ENCODE measurements at regions not wholly inside any gene's neighbourhood (a gene's known extent, or its start where the extent isn't known, plus 50 kb on each side); places are given as distances from the start of the nearest gene placed in this dataset.

DNA sequence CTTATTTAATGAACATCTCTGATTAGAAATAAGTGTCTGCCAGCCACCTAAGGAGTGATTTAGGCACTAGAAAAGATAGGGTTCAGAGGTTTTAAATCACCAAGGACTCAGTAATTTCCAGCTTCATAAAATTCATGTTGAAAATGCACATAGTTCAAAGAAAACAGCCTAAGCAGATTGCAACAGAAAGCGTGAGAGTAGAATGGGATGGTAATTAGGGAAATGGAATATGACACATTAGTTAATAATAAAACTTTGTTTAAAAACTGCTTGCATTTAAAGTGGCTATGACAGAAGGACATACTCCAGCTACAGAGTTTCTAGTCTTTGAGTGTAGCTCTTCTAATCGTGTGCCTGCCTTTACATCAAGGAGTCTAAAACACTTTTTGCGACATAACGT, 490.8 kb downstream of the TLE4 start:
- Histone ChIP-seq H3K9me3 (peaks cover 0 to 24% of the 10 kb centered on the region in 2 donors), H3K27me3 (no peaks in the 10 kb centered on the region), H3K4me3 (no peak overlapping the region), H3K36me3 (no peaks in the 10 kb centered on the region), H3K4me1 (no peaks in the 10 kb centered on the region), H3K27ac (no peak overlapping the region)
- ATAC-seq (no peak), DNase-seq (no peak)
- intact Hi-C loops (cut with DNase I), result no loop called here
- TF ChIP-seq, protein P1, sequence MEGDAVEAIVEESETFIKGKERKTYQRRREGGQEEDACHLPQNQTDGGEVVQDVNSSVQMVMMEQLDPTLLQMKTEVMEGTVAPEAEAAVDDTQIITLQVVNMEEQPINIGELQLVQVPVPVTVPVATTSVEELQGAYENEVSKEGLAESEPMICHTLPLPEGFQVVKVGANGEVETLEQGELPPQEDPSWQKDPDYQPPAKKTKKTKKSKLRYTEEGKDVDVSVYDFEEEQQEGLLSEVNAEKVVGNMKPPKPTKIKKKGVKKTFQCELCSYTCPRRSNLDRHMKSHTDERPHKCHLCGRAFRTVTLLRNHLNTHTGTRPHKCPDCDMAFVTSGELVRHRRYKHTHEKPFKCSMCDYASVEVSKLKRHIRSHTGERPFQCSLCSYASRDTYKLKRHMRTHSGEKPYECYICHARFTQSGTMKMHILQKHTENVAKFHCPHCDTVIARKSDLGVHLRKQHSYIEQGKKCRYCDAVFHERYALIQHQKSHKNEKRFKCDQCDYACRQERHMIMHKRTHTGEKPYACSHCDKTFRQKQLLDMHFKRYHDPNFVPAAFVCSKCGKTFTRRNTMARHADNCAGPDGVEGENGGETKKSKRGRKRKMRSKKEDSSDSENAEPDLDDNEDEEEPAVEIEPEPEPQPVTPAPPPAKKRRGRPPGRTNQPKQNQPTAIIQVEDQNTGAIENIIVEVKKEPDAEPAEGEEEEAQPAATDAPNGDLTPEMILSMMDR (IDR thresholded peaks at IDR 0.05), result no peak

DNA sequence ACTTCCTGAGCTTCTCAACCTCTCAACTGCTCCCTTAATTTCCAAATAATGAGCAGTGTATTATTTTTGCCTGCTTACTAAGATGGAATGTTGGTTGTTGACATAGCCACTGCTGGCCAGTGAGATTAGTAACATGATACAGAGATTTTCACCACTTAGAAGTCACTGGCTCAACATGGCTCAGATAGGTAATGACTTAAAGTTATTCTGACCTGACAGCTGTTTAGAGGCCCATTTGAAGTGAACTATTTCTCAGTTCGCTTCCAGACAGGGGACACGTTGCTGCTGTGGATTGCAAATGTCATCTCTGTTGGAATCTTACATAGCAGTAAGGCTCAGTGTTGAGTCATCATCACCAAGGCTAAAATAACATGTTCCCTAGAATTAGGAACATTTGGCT, 490.2 kb downstream of the TLE4 start:
- intact Hi-C loops (cut with DNase I), result no loop called here

DNA sequence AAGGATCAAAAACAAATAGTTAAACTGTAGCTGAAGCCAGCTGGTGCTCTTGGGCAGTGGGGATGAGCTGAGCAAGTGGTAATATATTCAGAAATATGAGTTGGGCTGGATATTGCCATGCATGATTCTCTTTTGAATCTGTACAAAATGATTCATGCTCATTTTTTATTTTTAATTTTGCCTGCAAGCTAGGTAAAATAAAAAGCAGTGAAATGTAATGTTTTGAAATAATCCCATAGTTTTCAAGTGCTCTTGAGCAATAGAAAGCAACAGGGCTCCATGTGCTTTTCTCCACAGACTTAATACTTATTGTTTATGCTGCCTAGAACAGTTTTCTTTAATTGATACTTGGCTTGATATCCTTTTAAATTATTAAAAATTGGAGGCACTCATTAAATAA, 489.3 kb downstream of the TLE4 start:
- Histone ChIP-seq H3K9me3 (peaks cover 0 to 27% of the 10 kb centered on the region in 2 donors), H3K27me3 (no peaks in the 10 kb centered on the region), H3K27ac (no peak overlapping the region), H3K36me3 (no peaks in the 10 kb centered on the region), H3K4me1 (no peaks in the 10 kb centered on the region), H3K4me3 (no peak overlapping the region)
- TF ChIP-seq, protein P1 (IDR thresholded peaks at IDR 0.05), result no peak
- intact Hi-C loops (cut with DNase I), result no loop called here
- no peak for DNase-seq
- no peak for ATAC-seq

More for the DNA sequence above, 490.2 kb downstream of the TLE4 start:
- H3K36me3 ChIP-seq, result no peaks in the 10 kb centered on the region
- H3K27ac ChIP-seq, result no peak overlapping the region
- no peaks in the 10 kb centered on the region for H3K4me1 ChIP-seq
- DNase-seq, result no peak
- H3K4me3 ChIP-seq, result no peak overlapping the region
- TF ChIP-seq, protein P1 (IDR thresholded peaks at IDR 0.05), result no peak
- ATAC-seq, result peak; percentile 52
- H3K27me3 ChIP-seq, result no peaks in the 10 kb centered on the region
- H3K9me3 ChIP-seq, result peaks cover 0 to 26% of the 10 kb centered on the region in 2 donors

DNA sequence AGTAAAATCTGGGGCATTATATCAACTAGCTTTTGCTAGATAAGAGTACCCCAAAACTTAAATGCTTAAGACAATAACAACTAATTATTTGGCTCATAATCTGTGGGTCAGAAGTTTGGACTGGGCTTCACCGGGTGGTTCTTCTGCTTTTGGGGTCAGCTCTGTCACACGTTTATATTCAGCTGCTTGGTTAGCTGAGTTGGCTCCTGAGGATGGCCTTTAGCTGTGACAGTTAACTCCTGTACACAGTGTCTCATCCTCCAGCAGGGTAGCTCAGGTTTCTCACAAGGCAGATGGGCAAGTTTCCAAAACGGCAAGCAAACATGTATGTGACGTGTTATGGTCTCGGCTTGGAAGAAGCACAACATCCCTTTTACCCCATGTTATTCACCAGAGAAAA, 488.2 kb downstream of the TLE4 start:
- no peak for DNase-seq
- no peak for ATAC-seq
- intact Hi-C loops (cut with DNase I), result no loop called here
- Histone ChIP-seq H3K4me3 (no peak overlapping the region), H3K27ac (no peak overlapping the region), H3K9me3 (peaks cover 0 to 31% of the 10 kb centered on the region in 2 donors), H3K4me1 (no peaks in the 10 kb centered on the region), H3K36me3 (no peaks in the 10 kb centered on the region), H3K27me3 (no peaks in the 10 kb centered on the region)
- TF ChIP-seq, protein P1 (IDR thresholded peaks at IDR 0.05), result no peak

DNA sequence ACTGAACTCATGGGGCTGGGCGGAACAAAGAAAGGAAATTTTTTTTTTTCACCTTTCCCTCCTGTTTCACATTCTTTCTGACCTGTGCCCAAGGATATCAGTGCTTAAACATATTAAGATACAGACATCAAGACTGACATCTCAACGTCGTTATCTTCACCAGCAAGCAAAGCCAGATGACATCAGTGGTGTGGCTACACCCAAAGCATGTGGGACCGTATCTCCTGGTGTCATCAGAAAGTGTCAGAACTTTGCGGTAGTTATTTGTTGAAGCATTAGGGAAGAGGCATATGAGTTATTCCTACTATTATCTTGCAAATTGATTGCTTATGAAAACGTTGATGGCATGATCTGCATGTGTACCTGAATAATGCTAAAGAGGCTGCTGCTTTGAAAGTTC, 487.4 kb downstream of the TLE4 start:
- intact Hi-C loops (cut with DNase I), result no loop called here
- ATAC-seq (no peak), DNase-seq (no peak)
- Histone ChIP-seq H3K27ac (no peak overlapping the region), H3K27me3 (no peaks in the 10 kb centered on the region), H3K9me3 (peaks cover 0 to 31% of the 10 kb centered on the region in 2 donors), H3K36me3 (no peaks in the 10 kb centered on the region), H3K4me3 (no peak overlapping the region), H3K4me1 (no peaks in the 10 kb centered on the region)
- TF ChIP-seq, protein P1 (IDR thresholded peaks at IDR 0.05), result no peak

Measured in left lung (tissue), 4 donors.